Mucosa of descending colon (tissue), 3 donors: ENCODE measurements at regions not wholly inside any gene's neighbourhood (a gene's known extent, or its start where the extent isn't known, plus 50 kb on each side); places are given as distances from the start of the nearest gene placed in this dataset.

Experiments used
- ATAC-seq: fragments of 200-7000 bp; cut with Tn5 transposase; one replicate; pipeline ENCODE4 v1.9.1; 2020; ENCODE audit warnings: mild to moderate bottlenecking, moderate library complexity
- DNase-seq, 3 donors: peaks; one replicate each; pipeline ENCODE4 v3.0.0-alpha.2; 2020
- H3K36me3 ChIP-seq: fragments of 200-600 bp; one replicate; pipeline ENCODE4 v1.8.0; 2021; ENCODE audit warnings: low read depth, mild to moderate bottlenecking
- H3K4me1 ChIP-seq: fragments of 200-600 bp; one replicate; pipeline ENCODE4 v1.8.0; 2021; ENCODE audit warnings: low read depth, mild to moderate bottlenecking
- H3K4me3 ChIP-seq: fragments of 200-600 bp; one replicate; pipeline ENCODE4 v1.8.0; 2021; ENCODE audit warnings: mild to moderate bottlenecking
- H3K9me3 ChIP-seq: fragments of 200-600 bp; one replicate; pipeline ENCODE4 v1.8.0; 2021; ENCODE audit warnings: mild to moderate bottlenecking
- intact Hi-C, 2 donors: fragments of 100-400 bp; cut with DNase I in 1 of 2; cut with micrococcal nuclease in 1 of 2; formaldehyde crosslinking; loops; one replicate each; pipeline versions ENCODE4 v1.11.0 to v1.11.1; 2022; cut with DNase I, micrococcal nuclease
- TF ChIP-seq, protein P1 (sequence below): fragments of 200-600 bp; IDR thresholded peaks from one replicate; pipeline ENCODE4 v1.8.0; 2022; ENCODE audit warnings: antibody characterized with exemption, mild to moderate bottlenecking
- donor health status: DM: no; HTN: no; CAD: no; lungs with moderate emphysema.
- donor health status: DM: no; HTN: no; CAD: no.
- donor health status: DM: no; HTN: yes; CAD: no.

- no peaks in the 10 kb centered on the region for H3K36me3 ChIP-seq
- no peaks in the 10 kb centered on the region for H3K9me3 ChIP-seq
- intact Hi-C loops, result no loop called here
- H3K4me3 ChIP-seq, result no peak overlapping the region
- TF ChIP-seq, protein P1, sequence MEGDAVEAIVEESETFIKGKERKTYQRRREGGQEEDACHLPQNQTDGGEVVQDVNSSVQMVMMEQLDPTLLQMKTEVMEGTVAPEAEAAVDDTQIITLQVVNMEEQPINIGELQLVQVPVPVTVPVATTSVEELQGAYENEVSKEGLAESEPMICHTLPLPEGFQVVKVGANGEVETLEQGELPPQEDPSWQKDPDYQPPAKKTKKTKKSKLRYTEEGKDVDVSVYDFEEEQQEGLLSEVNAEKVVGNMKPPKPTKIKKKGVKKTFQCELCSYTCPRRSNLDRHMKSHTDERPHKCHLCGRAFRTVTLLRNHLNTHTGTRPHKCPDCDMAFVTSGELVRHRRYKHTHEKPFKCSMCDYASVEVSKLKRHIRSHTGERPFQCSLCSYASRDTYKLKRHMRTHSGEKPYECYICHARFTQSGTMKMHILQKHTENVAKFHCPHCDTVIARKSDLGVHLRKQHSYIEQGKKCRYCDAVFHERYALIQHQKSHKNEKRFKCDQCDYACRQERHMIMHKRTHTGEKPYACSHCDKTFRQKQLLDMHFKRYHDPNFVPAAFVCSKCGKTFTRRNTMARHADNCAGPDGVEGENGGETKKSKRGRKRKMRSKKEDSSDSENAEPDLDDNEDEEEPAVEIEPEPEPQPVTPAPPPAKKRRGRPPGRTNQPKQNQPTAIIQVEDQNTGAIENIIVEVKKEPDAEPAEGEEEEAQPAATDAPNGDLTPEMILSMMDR, result no peak
- DNase-seq (no peak), ATAC-seq (no peak)
- no peaks in the 10 kb centered on the region for H3K4me1 ChIP-seq
Measured at GRCh38 chr10:52451817-52452216, 137.7 kb downstream of the DKK1 start.

DNA sequence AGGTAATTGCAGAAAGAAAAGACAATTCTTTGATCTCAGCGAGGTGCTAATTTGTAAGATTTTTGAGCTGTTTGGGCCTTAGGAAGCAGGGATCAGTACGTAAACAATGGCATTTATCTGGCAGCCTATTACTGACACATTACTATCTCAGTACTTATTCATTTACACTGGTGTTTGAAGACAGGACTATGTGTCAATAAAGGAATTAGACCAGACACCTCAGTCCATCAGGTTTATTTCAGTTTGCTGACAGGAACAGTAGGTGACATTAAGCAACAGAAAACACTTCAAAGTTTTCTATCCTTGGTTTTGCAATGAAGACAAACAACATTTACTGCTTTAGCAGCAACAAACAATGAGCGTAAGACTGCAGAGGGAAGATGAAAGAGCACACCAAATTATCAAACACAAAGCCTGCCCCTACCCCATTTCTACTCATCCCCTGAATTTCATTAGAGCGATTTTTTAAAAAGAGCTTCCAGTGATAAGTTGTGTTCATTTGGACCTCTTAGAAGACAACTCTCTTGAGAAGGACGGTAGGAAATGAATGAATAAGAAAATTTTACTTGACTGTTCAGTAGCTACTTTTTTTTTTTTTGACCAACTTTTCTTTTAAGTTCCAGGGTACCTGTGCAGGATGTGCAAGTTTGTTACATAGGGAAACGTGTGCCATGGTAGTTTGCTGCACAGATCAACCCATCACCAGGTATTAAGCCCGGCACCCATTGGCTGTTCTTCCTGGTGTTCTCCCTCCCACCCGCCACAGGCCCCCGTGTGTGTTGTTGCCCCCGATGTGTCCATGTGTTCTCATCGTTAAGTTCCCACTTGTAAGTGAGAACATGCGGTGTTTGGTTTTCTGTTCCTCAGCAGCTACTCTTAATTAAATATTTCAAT lies 138.8 kb downstream of the DKK1 start:
- H3K9me3 ChIP-seq, result no peaks in the 10 kb centered on the region
- no peak for DNase-seq
- intact Hi-C loops, result no loop called here
- H3K4me3 ChIP-seq, result no peak overlapping the region
- TF ChIP-seq, protein P1, result no peak
- no peak for ATAC-seq
- no peaks in the 10 kb centered on the region for H3K4me1 ChIP-seq
- H3K36me3 ChIP-seq, result no peaks in the 10 kb centered on the region

DNA sequence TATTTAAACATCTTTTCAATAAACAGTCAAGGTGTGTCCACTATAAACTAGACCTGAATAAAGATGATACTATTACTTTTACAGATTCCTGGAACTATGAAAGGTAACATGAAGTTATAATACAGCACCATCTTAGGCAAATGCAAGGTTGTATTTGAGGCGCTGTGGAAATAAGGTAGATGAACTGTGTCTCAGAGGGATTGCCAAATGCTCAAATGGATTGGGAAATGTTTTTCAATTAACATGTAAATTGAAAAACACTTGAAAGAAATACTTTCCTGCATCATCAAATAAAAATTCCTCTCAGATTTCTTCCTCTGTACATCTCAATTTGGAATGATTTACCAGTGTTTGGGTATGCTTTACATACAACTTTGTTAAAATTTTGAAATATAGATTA lies 139.4 kb downstream of the DKK1 start:
- DNase-seq, result no peak
- ATAC-seq, result no peak
- TF ChIP-seq, protein P1, result no peak
- intact Hi-C loops, result no loop called here
- H3K4me3 ChIP-seq, result no peak overlapping the region
- no peaks in the 10 kb centered on the region for H3K36me3 ChIP-seq
- H3K9me3 ChIP-seq, result no peaks in the 10 kb centered on the region
- no peaks in the 10 kb centered on the region for H3K4me1 ChIP-seq

GRCh38 chr10:52454491-52454890 lies 140.4 kb downstream of the DKK1 start:
- TF ChIP-seq, protein P1, result no peak
- Histone ChIP-seq H3K9me3 (no peaks in the 10 kb centered on the region), H3K36me3 (no peaks in the 10 kb centered on the region), H3K4me3 (no peak overlapping the region), H3K4me1 (no peaks in the 10 kb centered on the region)
- DNase-seq, result no peak
- intact Hi-C loops, result no loop called here
- ATAC-seq, result no peak

GRCh38 chr10:52455098-52455497 lies 141.0 kb downstream of the DKK1 start:
- no peak for DNase-seq
- ATAC-seq, result no peak
- intact Hi-C loops, result no loop called here
- no peaks in the 10 kb centered on the region for H3K4me1 ChIP-seq
- no peaks in the 10 kb centered on the region for H3K9me3 ChIP-seq
- TF ChIP-seq, protein P1, result no peak
- no peak overlapping the region for H3K4me3 ChIP-seq
- no peaks in the 10 kb centered on the region for H3K36me3 ChIP-seq
